ENCODE measurements at regions not wholly inside any gene's neighbourhood (a gene's known extent, or its start where the extent isn't known, plus 50 kb on each side); places are given as distances from the start of the nearest gene placed in this dataset.
"Not testable (repeated sequence)": the region's sequence is repeated elsewhere in the genome, so short reads cannot be mapped to it uniquely, and the experiment has no call there.

GRCh38 chr7:118944271-118944670 lies 719.8 kb downstream of the ANKRD7 start:
- no peak for DNase-seq (ENCODE audit: low spot score)

- DNase-seq (ENCODE audit: low spot score): no peak
These were observed 721.6 kb downstream of the ANKRD7 start for GRCh38 chr7:118945911-118946682.

GRCh38 chr7:118948508-118948907 lies 724.0 kb downstream of the ANKRD7 start:
- no peak for DNase-seq (ENCODE audit: low spot score)

- DNase-seq (ENCODE audit: low spot score): no peak
These were observed 724.5 kb downstream of the ANKRD7 start for GRCh38 chr7:118949031-118949430.

GRCh38 chr7:118956285-118956684 lies 731.8 kb downstream of the ANKRD7 start:
- DNase-seq (ENCODE audit: low spot score): not testable (repeated sequence)

- DNase-seq (ENCODE audit: low spot score): no peak
These were observed 744.9 kb downstream of the ANKRD7 start for GRCh38 chr7:118969370-118969769.

- no peak for DNase-seq (ENCODE audit: low spot score)
These were observed 747.2 kb downstream of the ANKRD7 start for GRCh38 chr7:118971706-118972105.

- no peak for DNase-seq (ENCODE audit: low spot score)
These were observed 750.3 kb downstream of the ANKRD7 start for GRCh38 chr7:118974836-118975235.

GRCh38 chr7:118995350-118995749 lies 770.8 kb downstream of the ANKRD7 start:
- DNase-seq (ENCODE audit: low spot score): no peak

- no peak for DNase-seq (ENCODE audit: low spot score)
These were observed 782.7 kb downstream of the ANKRD7 start for GRCh38 chr7:119007236-119007635.

GRCh38 chr7:119010635-119011034 lies 786.1 kb downstream of the ANKRD7 start:
- no peak for DNase-seq (ENCODE audit: low spot score)

- no peak for DNase-seq (ENCODE audit: low spot score)
These were observed 801.9 kb downstream of the ANKRD7 start for GRCh38 chr7:119026391-119026790.

- no peak for DNase-seq (ENCODE audit: low spot score)
These were observed 804.2 kb downstream of the ANKRD7 start for GRCh38 chr7:119028736-119029135.

GRCh38 chr7:119032136-119032535 lies 807.6 kb downstream of the ANKRD7 start:
- not testable (repeated sequence) for DNase-seq (ENCODE audit: low spot score)

- DNase-seq (ENCODE audit: low spot score): no peak
These were observed 809.1 kb downstream of the ANKRD7 start for GRCh38 chr7:119033641-119034040.

GRCh38 chr7:119037941-119038340 lies 813.4 kb downstream of the ANKRD7 start:
- no peak for DNase-seq (ENCODE audit: low spot score)

- DNase-seq (ENCODE audit: low spot score): no peak
These were observed 821.6 kb downstream of the ANKRD7 start for GRCh38 chr7:119046068-119046467.

GRCh38 chr7:119065966-119066365 lies 841.5 kb downstream of the ANKRD7 start:
- DNase-seq (ENCODE audit: low spot score): no peak

GRCh38 chr7:119086026-119086425 lies 861.5 kb downstream of the ANKRD7 start:
- DNase-seq (ENCODE audit: low spot score): no peak

- no peak for DNase-seq (ENCODE audit: low spot score)
These were observed 866.3 kb downstream of the ANKRD7 start for GRCh38 chr7:119090851-119091250.

- no peak for DNase-seq (ENCODE audit: low spot score)
These were observed 872.2 kb downstream of the ANKRD7 start for GRCh38 chr7:119096683-119097082.

- DNase-seq (ENCODE audit: low spot score): not testable (repeated sequence)
These were observed 876.2 kb downstream of the ANKRD7 start for GRCh38 chr7:119100611-119101258.

- DNase-seq (ENCODE audit: low spot score): no peak
These were observed 877.8 kb downstream of the ANKRD7 start for GRCh38 chr7:119102291-119102690.

GRCh38 chr7:119105381-119105780 lies 880.9 kb downstream of the ANKRD7 start:
- DNase-seq (ENCODE audit: low spot score): no peak
